H1 (cell line): ENCODE measurements at regions not wholly inside any gene's neighbourhood (a gene's known extent, or its start where the extent isn't known, plus 50 kb on each side); places are given as distances from the start of the nearest gene placed in this dataset.

Experiments used
- ATF3 ChIP-seq: IDR thresholded peaks from 2 replicates; pipeline ENCODE4 v1.6.1; 2011; ENCODE audit warnings: low read depth, mild to moderate bottlenecking, low read length; ENCODE audit not compliant: insufficient read depth
- BRCA1 ChIP-seq: IDR thresholded peaks from 2 replicates; pipeline ENCODE4 v1.6.1; 2012; ENCODE audit warnings: low read depth, low read length, improper control_type of control experiment
- CHD2 ChIP-seq: IDR thresholded peaks from 2 replicates; pipeline ENCODE4 v1.6.1; 2012; ENCODE audit warnings: low read length, improper control_type of control experiment
- JUN ChIP-seq: IDR thresholded peaks from 2 replicates; pipeline ENCODE4 v1.6.1; 2011; ENCODE audit warnings: low read depth, mild to moderate bottlenecking, improper control_type of control experiment, low read length
- SIN3A ChIP-seq, 2 experiments: IDR thresholded peaks in 1 of 2; conservative IDR thresholded peaks in 1 of 2; 2 replicates each; pipeline ENCODE4 v1.6.1; 2011 to 2012; ENCODE audit warnings: low read length in 2 of 2, improper control_type of control experiment in 1 of 2, low read depth in 1 of 2, mild to moderate bottlenecking in 1 of 2
- TAF7 ChIP-seq: optimal IDR thresholded peaks from 2 replicates; pipeline ENCODE3; 2011; ENCODE audit warnings: low read depth, mild to moderate bottlenecking, inconsistent platforms, low read length, moderate library complexity, borderline replicate concordance
- TF ChIP-seq, protein P1 (sequence below), 3 experiments: IDR thresholded peaks; 1 replicate in 2 of 3; 2 replicates in 1 of 3; pipeline versions ENCODE4 v1.5.1 to v1.6.1; 2011; ENCODE audit warnings: low read length in 3 of 3, mild to moderate bottlenecking in 3 of 3, inconsistent platforms in 2 of 3, low read depth in 1 of 3, moderate library complexity in 1 of 3; ENCODE audit not compliant: insufficient read depth in 1 of 3; ENCODE audit errors: control extremely low read depth in 1 of 3

- TF ChIP-seq, protein P1, sequence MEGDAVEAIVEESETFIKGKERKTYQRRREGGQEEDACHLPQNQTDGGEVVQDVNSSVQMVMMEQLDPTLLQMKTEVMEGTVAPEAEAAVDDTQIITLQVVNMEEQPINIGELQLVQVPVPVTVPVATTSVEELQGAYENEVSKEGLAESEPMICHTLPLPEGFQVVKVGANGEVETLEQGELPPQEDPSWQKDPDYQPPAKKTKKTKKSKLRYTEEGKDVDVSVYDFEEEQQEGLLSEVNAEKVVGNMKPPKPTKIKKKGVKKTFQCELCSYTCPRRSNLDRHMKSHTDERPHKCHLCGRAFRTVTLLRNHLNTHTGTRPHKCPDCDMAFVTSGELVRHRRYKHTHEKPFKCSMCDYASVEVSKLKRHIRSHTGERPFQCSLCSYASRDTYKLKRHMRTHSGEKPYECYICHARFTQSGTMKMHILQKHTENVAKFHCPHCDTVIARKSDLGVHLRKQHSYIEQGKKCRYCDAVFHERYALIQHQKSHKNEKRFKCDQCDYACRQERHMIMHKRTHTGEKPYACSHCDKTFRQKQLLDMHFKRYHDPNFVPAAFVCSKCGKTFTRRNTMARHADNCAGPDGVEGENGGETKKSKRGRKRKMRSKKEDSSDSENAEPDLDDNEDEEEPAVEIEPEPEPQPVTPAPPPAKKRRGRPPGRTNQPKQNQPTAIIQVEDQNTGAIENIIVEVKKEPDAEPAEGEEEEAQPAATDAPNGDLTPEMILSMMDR (IDR thresholded peaks at IDR 0.05; ENCODE audit: control extremely low read depth in 1 of 3, insufficient read depth in 1 of 3, low read depth in 1 of 3, low read length in 3 of 3), result no peak
- no peak for TF ChIP-seq JUN
- TF ChIP-seq ATF3, result no peak
- no peak for TF ChIP-seq TAF7
- TF ChIP-seq BRCA1, result no peak
- no peak for TF ChIP-seq CHD2
- TF ChIP-seq SIN3A (conservative IDR thresholded peaks at IDR 0.05 in 1 of 2, IDR thresholded peaks at IDR 0.05 in 1 of 2; ENCODE audit: low read depth in 1 of 2, low read length in 2 of 2), result no peak
These were observed 317.5 kb upstream of the MOCS1 start (continued) for GRCh38 chr6:40251637-40252300.
